Activated naive CD8-positive, alpha-beta T cell treated with anti-CD3 and anti-CD28 coated beads, Interleukin-2, amount 50 U/mL, for 16 hours (primary cell): ENCODE measurements at regions not wholly inside any gene's neighbourhood (a gene's known extent, or its start where the extent isn't known, plus 50 kb on each side); places are given as distances from the start of the nearest gene placed in this dataset.
A peak's percentile ranks its signal among the peaks of the same experiment; 100 is the strongest.

ENCODE experiments used
- DNase-seq: peaks from one replicate; pipeline ENCODE4 v3.0.0-alpha.2; 2020; ENCODE audit warnings: low read depth, low spot score

DNA sequence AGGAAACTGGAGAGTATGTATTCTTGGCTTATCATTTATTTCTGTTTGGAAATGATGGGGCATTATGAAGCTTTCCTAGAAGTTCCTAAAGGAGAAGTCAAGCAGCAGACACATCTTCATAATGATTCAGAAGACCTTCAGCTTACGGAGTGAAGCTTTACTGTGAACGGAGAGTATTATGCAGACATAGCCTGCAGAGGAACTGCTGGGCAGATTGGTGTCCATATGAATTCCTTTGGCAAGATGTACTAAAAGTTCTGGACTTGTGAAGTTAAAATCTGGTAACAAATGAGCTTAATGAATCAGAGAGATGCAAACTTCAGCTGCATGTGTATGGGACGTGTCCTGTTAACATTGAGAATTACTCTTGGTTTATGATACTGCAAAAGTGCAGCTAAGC is 60.1 kb downstream of the NABP1 start:
- DNase-seq = no peak

- no peak for DNase-seq
Observed at GRCh38 chr2:191738667-191739066, 60.7 kb downstream of the NABP1 start.

DNA sequence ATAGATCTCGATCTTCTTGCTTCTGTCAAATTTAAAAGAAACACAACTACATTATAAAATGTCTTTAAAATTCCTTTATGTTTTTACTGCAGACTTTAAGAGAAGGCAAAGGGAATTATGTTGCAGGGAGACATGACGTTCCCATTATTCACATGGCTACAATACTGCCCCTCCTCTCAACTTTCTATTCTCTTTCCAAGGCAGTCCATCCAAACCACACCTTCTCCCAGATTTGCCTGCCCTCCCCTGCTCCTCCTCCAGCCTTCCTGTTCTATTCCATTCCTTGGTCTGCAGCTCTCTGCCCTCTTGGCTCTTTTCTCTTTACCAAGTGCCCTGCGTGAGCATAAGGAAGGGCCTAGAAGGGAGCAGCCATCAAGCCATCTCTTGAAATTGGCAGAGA is 61.3 kb downstream of the NABP1 start:
- no peak for DNase-seq

DNA sequence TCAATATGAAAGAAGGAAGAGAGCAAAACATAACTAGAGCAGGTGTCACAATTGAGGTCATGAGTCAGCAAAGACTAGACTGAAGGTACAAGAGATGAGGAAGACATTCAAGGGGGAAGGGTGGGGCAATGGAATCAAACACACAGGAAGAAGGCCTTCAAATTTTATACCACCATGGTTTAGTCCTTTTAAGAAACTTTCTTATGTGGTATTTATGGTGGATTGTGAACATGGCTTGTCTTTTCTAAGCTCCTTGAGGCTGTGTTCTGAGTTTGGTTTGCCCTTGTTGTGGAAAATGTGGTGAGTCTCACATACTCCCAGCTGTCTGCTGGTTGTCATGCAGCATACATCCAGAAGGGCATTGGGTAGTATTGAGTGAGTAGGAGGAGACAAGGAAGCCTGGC is 62.1 kb downstream of the NABP1 start:
- peak; percentile 8 for DNase-seq

- no peak for DNase-seq
Observed at GRCh38 chr2:191740759-191741158, 62.8 kb downstream of the NABP1 start.

GRCh38 chr2:191746346-191747169 is 68.6 kb downstream of the NABP1 start:
- DNase-seq = no peak

- DNase-seq = no peak
Observed at GRCh38 chr2:191747170-191747530, 69.2 kb downstream of the NABP1 start.

- DNase-seq = no peak
Observed at GRCh38 chr2:191748059-191748461, 70.1 kb downstream of the NABP1 start.

DNA sequence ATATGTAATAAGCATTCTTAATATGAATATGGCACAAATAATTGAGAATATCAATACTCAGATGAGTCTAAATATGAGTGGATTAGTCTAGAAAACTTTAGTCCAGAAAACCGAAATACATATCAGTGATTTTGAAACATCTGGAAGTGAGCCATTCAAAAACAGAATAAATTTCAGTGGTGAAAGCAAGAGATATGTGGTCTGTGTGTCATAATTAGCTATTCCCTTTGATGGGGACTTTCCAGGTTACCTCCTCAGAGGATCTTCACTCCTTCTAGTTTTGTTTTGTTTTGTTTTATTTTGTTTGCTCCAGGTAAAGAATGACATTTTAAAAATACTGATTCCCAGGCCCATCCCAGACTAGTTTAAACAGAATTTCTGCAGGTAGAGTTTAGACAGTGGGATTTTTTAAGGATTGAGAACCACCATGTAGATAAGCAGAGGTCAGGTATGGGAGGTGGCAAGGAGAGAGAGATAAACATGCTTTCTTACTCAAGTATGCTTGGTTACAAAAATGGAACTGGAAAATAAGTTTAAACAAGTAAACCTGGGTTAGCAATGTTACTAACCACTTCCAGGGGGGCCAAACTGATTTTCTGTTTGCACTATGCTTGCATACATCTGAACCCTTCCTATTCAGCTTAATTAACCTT is 70.7 kb downstream of the NABP1 start:
- DNase-seq = no peak

- DNase-seq = no peak
Observed at GRCh38 chr2:191749181-191749540, 71.2 kb downstream of the NABP1 start.

DNA sequence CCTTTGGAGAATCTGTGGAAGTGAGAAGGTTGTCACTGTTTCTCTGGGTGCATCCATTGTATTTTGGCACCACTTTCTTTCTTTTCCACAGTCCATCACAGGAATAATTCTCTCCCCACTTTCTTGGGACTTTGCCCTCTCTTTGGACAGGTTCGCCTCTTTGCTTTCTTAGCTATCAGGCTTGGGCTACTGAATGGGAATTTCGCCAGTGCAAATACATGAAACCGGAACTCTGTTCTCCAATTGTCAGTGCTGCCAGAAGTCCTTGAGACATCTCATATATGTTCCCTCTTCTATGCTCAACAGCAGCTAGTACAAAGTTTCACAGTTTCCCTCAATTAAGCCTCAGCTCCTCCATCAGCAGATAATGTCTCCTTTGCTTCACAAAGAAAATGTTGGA is 76.2 kb downstream of the NABP1 start:
- DNase-seq = no peak

DNA sequence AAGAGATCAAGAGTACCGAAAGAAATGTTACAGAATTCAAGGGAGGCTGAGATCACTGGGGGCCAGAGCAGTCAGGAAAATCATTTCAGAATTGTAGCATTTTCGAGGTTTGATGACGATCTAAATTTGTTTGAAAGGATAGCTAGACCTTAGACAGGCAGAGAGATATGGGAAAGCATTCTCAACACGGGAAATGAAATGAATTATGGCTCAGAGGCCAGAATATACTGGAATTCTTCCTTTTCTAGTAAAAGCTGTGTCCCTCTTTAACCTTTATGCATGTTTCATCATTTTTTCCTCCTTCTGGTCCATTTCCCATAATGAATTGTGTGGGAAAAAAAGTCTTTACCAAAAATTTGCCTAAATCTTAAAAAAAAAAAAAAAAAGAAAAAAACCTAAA is 78.8 kb downstream of the NABP1 start:
- no peak for DNase-seq

DNA sequence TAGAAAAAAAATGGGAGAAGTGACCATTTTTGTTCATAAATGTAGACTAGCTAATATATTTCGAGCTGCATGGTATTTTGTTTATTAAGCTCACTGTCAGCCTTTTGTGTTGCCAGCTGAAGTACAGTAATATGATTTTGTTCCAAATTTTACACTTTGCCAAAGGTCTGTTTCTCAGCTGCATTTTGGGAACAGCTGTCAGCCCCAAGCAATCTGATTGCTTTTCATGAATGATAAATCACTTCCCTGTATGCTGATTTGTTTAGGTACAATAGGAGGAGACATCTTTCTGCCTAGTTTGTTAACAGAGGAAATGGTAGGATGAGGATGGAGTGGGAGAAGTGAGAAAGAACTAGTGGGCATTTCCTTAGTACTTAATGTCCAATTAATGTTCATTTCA is 79.3 kb downstream of the NABP1 start:
- no peak for DNase-seq

GRCh38 chr2:191758518-191759507 is 80.9 kb downstream of the NABP1 start:
- DNase-seq = no peak

GRCh38 chr2:191759680-191760079 is 81.7 kb downstream of the NABP1 start:
- DNase-seq = no peak

DNA sequence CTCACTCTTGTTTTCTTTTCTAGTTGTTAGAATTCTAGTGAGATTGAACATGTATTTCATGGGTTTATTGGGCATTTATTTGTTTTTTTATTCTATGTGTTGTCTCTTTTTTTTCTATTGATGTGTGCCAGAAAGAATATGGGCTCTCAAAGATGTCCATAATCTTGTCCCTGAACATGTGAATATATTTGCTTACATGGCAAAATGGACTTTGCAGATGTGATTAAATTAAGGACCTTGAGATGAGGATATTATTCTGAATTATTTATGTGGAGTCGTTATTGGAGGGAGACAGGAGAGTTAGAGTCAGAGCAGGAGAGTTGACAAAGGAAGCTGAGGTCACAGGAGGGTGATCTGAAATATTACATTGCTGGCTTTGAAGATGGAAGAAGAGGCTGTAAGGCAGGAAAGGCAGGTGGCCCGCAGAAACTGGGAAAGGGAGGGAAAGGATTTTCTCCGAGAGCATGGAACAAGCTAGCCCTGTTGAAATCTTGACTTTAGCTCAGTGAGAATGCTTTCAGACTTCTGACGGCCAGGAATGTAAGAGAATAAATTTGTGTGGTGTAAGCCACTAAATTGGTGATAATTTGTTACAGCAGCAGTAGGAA is 82.8 kb downstream of the NABP1 start:
- no peak for DNase-seq

DNA sequence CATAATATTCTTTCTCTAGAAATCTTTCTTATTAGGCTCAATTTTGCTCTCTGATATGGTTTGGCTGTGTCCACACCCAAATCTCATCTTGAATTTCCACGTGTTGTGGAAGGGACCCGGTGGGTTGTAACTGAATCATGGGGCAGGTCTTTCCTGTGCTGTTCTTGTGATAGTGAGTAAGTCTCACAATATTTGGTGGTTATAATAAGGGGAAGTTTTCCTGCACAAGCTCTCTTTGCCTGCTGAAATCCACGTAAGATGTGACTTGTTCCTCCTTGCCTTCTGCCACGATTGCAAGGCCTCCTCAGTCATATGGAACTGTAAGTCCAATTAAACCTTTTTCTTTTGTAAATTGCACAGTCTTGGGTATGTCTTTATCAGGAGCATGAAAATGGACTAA is 73.8 kb downstream of the CAVIN2 start:
- no peak for DNase-seq

- DNase-seq = no peak
Observed at GRCh38 chr2:191777351-191777750, 69.5 kb downstream of the CAVIN2 start.

DNA sequence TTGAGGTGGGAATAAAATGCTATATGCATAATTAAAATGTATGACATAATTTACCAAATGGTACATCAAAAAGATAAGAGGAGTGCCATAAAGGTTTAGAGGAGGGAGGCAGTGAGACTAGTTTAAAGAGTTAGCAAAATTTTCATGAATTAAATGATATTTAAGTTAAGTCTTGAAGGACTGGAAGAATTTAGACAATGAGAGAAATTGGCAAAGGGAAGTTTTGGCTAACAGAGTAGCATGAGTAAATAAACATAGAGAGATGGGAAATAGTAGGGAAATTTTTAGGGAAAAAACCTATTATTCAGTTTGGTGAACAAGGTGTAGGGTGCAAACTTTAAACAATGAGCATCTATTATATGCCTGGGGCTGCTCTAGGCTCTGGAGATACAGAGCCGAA is 68.8 kb downstream of the CAVIN2 start:
- no peak for DNase-seq

DNA sequence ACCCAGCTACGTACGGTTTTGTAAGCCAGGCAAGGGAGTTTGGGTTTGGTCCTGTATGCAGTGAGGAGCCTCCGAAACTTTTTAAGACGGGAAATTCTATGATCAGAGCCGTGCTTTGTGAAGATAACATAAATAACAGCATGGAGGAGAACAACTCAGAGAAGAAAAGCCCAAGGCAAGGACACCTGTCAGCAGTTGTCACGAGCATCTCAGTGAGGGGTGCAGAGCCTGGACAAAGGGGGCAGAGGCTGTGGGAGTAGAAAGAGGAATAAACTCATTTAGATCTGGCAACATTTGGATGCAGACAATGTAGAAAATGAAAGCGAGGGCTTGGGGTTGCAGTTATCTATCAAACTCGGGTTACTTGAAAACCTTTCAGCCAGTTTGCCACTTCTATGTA is 64.5 kb downstream of the CAVIN2 start:
- no peak for DNase-seq

- no peak for DNase-seq
Observed at GRCh38 chr2:191783416-191783815, 63.5 kb downstream of the CAVIN2 start.
